ENCODE measurements at regions not wholly inside any gene's neighbourhood (a gene's known extent, or its start where the extent isn't known, plus 50 kb on each side); places are given as distances from the start of the nearest gene placed in this dataset.

DNA sequence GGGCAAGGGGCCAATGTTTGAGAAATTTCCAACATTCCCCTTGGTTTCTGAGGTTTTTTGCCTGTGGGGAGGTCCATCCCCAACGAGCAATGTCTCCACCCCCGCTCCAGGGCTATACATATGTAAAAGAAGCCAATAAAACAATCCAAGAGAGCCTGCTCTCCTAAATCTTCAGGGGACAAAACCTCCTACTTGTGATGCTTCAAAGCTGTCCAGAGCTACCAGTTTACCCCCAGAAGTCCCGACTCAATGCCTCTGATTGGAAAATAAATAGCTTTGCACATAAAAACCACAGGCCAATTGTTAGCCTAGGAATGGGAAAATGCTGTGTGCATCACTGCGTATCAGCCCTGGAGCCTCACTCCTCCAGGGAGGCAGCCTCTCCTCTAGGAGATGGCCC is 66.0 kb upstream of the PAX6 start:
- no peak overlapping the region for H3K27ac ChIP-seq (ENCODE audit: low read length)
- no peaks in the 10 kb centered on the region for H3K27me3 ChIP-seq (ENCODE audit: insufficient read depth, low read depth, low read length)
- no peak overlapping the region for H3K4me2 ChIP-seq (ENCODE audit: low read length)
- H3K9me3 ChIP-seq (ENCODE audit: low read length): no peaks in the 10 kb centered on the region
- H3K36me3 ChIP-seq (ENCODE audit: insufficient read depth, low read length): no peaks in the 10 kb centered on the region
- no peak for TF ChIP-seq SMC3 (conservative IDR thresholded peaks at IDR 0.05; ENCODE audit: poor library complexity)
- no peak for TF ChIP-seq EZH2 (IDR thresholded peaks at IDR 0.05; ENCODE audit: borderline replicate concordance, insufficient read depth, low read length, poor library complexity, severe bottlenecking)
- no peak for TF ChIP-seq POLR2AphosphoS5 (IDR thresholded peaks at IDR 0.05)
- TF ChIP-seq MXI1 (conservative IDR thresholded peaks at IDR 0.05; ENCODE audit: poor library complexity, severe bottlenecking): no peak
- TF ChIP-seq REST (IDR thresholded peaks at IDR 0.05; ENCODE audit: borderline replicate concordance): no peak
- no peak for TF ChIP-seq TAF1 (IDR thresholded peaks at IDR 0.05; ENCODE audit: low read depth)
- no peak for TF ChIP-seq RAD21 (conservative IDR thresholded peaks at IDR 0.05)
- no peak for TF ChIP-seq EP300 (conservative IDR thresholded peaks at IDR 0.05; ENCODE audit: poor library complexity, severe bottlenecking)
- TF ChIP-seq, protein P1, sequence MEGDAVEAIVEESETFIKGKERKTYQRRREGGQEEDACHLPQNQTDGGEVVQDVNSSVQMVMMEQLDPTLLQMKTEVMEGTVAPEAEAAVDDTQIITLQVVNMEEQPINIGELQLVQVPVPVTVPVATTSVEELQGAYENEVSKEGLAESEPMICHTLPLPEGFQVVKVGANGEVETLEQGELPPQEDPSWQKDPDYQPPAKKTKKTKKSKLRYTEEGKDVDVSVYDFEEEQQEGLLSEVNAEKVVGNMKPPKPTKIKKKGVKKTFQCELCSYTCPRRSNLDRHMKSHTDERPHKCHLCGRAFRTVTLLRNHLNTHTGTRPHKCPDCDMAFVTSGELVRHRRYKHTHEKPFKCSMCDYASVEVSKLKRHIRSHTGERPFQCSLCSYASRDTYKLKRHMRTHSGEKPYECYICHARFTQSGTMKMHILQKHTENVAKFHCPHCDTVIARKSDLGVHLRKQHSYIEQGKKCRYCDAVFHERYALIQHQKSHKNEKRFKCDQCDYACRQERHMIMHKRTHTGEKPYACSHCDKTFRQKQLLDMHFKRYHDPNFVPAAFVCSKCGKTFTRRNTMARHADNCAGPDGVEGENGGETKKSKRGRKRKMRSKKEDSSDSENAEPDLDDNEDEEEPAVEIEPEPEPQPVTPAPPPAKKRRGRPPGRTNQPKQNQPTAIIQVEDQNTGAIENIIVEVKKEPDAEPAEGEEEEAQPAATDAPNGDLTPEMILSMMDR (IDR thresholded peaks at IDR 0.05; ENCODE audit: poor library complexity, severe bottlenecking): no peak
- H3K79me2 ChIP-seq (replicated peaks; ENCODE audit: insufficient read depth, low read length): no peaks in the 10 kb centered on the region
- H4K20me1 ChIP-seq (ENCODE audit: insufficient read depth): no peaks in the 10 kb centered on the region
- no peak overlapping the region for H2AFZ ChIP-seq (ENCODE audit: low read depth, low read length)
- no peaks in the 10 kb centered on the region for H3F3A ChIP-seq (ENCODE audit: insufficient read depth, low read length, poor library complexity, severe bottlenecking)
- H3K9me2 ChIP-seq (ENCODE audit: insufficient read depth, low read length): no peaks in the 10 kb centered on the region
- no peak overlapping the region for H3K9ac ChIP-seq (ENCODE audit: low read length)
- no peak overlapping the region for H3K4me3 ChIP-seq (ENCODE audit: low read length)

DNA sequence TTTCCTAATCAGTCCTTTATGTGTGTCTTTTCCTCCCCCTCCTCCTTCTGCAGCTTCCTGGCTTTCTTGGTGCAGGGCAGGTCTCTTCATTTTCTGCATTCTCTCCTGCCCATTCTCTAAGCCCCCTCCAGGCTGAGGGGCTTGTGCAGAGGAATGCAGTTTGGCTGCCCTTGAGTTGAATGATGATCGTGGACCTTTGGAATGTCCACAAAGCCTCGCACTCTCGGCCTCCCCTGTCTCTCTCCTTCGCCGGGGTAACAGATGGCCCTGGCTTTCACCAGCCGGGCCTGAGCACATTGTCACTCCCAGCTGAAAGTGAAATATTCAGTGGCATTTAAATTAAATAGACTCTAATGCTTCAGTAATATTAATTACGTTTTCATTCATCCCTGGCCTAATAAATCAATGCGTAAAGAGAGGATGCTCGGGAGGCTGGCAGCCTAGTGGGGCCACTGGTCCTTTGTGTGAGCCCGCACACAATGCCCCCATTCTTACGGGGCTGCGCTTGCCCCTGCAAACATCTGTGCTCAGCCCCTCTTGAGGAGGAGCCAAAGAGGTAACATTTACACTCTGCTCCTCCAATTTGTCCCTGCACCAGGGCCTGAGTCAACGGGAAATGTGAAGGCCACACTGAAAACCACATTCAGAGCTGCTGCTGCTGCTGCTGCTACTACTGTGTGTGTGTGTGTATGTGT is 64.9 kb upstream of the PAX6 start:
- Histone ChIP-seq H3K4me3 (ENCODE audit: low read length) (no peak overlapping the region), H2AFZ (ENCODE audit: low read depth, low read length) (peak overlapping the region; percentile 16), H3K36me3 (ENCODE audit: insufficient read depth, low read length) (no peaks in the 10 kb centered on the region), H3K27me3 (ENCODE audit: insufficient read depth, low read depth, low read length) (no peaks in the 10 kb centered on the region), H3K9me2 (ENCODE audit: insufficient read depth, low read length) (no peaks in the 10 kb centered on the region), H4K20me1 (ENCODE audit: insufficient read depth) (no peaks in the 10 kb centered on the region), H3K27ac (ENCODE audit: low read length) (no peak overlapping the region), H3K79me2 (replicated peaks; ENCODE audit: insufficient read depth, low read length) (no peaks in the 10 kb centered on the region), H3K4me2 (ENCODE audit: low read length) (no peak overlapping the region), H3K9me3 (ENCODE audit: low read length) (no peaks in the 10 kb centered on the region), H3K9ac (ENCODE audit: low read length) (no peak overlapping the region), H3F3A (ENCODE audit: insufficient read depth, low read length, poor library complexity, severe bottlenecking) (no peaks in the 10 kb centered on the region)
- TF ChIP-seq SMC3 (conservative IDR thresholded peaks at IDR 0.05; ENCODE audit: poor library complexity) (no peak), RAD21 (conservative IDR thresholded peaks at IDR 0.05) (no peak), EZH2 (IDR thresholded peaks at IDR 0.05; ENCODE audit: borderline replicate concordance, insufficient read depth, low read length, poor library complexity, severe bottlenecking) (no peak)
- TF ChIP-seq, protein P1 (IDR thresholded peaks at IDR 0.05; ENCODE audit: poor library complexity, severe bottlenecking): no peak

Measured in neural cell (in vitro differentiated cells).